HG02938 (cell line): ENCODE measurements at regions not wholly inside any gene's neighbourhood (a gene's known extent, or its start where the extent isn't known, plus 50 kb on each side); places are given as distances from the start of the nearest gene placed in this dataset.
"Not testable (repeated sequence)": the region's sequence is repeated elsewhere in the genome, so short reads cannot be mapped to it uniquely, and the experiment has no call there.

ENCODE experiments used
- ATAC-seq: cut with Tn5 transposase; IDR thresholded peaks from one replicate; pipeline ENCODE4 v1.9.1; 2021; ENCODE audit warnings: mild to moderate bottlenecking, moderate library complexity; ENCODE audit not compliant: unreplicated experiment

DNA sequence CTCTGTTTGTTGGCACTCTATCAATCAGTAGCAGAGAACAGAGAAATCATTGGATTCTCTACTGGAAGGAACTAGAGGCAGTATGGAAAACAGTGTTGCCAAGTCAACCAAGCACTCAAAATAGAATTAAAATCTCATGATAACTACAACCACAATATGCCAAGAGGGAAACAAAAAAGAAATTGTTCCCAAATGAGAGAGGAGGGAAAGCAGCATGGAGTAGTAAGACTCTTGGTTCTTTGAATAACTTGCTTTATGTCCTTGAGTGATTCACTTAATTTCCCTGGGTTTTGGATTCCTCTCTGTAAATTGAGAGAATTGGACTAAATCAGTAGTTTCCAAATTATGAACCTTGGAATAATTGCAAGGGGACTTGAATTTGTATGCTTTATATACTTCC is 285.5 kb upstream of the ANKRD50 start:
- no peak for ATAC-seq

DNA sequence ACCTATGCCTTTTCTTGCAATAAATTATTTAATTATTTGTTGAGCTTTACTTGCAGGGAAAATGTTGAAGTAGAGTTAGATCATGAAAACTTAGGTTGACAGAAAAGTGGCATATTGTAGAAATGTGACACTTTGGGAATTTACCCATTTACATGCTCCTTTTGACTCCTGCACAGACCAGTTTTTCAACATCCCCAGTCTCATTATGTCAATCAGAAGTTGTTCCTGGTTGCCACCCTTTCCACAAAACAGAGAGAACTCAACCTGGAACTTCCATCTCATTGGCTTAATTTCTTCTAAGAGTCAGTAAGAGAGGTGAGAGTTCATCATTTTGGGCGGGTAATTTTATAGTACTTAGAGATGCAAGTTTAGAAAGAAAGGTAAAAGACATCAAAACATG is 284.6 kb upstream of the ANKRD50 start:
- ATAC-seq = no peak

DNA sequence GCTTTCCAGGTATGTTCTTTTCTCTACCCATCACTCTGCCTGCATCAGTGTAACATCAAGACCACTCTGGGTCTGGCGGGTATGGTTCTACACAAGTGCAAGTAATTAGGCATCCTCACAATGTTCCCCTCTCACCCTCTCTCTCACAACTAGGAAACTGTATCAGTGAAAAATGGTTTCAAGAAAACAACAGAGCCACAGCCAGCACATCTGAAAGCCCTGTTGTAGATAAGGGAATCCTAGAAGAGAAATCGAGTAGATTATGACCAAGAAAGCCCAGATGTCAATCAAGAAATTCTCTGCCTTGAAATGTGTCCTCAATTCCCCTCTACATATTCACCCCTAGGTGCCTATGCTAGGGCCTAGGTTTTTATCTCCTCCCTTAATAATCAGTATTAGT is 281.3 kb upstream of the ANKRD50 start:
- no peak for ATAC-seq

DNA sequence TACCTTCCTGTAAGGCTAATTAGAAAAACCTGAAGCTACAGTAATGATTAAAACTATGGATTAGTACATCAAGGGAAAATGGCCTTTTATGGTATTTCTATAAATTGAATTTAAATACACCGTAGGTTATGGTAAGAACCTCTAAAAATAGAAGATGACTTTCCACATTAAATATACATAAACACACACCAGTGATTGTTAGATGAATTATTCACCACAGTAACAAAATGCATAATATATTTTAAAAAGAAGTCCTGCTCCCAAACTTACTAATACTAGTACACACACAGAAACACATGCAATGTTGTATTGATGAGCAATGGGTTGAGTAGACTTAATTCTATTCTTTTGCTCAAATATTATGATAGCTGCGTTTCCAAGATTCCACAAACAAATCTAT is 277.9 kb upstream of the ANKRD50 start:
- no peak for ATAC-seq

DNA sequence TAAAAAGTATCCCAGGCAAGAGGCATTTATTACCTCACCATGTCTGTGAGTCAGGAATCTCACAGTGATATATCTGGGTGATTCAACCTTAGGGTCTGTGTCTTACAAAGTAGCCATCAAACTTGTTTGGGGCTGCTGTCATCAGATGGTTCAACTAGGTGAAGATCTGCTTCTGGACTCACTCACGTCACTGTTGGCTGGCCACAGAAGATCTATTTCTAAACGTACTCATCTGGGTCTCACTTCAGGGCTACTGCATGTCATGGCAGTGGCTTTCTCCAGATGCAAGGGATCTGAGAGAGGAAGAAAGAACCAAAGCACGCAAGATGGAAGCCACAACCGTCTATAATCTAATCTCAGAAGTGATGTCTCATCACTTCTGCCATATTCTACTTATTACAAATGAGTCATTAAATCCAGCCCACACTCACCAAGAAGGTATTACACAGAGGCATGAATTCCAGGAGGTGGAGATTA is 267.8 kb upstream of the ANKRD50 start:
- ATAC-seq = no peak

DNA sequence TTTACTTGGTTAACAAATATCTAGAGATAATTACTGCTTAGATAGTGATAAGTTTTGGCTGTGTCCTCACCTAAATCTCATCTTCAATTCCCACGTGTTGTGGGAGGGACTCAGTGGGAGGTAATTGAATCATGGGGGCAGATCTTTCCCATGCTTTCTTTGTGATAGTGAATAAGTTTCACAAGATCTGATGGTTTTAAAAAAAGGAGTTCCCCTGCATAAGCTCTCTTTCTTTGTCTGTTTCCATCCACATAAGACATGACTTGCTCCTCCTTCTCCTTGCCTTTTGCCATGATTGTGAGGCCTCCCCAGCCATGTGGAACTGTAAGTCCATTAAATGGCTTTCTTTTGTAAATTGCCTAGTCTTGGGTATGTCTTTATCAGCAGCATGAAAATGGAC is 266.0 kb upstream of the ANKRD50 start:
- ATAC-seq = not testable (repeated sequence)

DNA sequence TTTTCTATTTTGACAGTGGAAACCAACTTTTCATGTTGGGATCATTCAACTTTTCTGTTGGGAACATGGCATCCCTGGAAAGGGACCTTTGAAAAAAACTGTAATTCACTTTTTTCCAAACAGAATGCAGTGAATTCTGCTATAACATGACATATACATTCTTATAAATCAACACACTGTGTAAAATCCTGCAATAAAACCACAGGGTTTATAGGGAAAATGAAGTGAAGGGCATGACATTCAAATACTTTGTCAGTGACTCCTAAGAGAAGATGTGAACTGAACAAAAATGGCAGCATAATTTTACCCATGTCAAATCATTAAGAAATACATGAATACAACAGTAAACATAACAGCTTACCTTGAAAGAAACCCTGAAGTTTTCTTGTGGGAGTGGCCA is 264.5 kb upstream of the ANKRD50 start:
- no peak for ATAC-seq

DNA sequence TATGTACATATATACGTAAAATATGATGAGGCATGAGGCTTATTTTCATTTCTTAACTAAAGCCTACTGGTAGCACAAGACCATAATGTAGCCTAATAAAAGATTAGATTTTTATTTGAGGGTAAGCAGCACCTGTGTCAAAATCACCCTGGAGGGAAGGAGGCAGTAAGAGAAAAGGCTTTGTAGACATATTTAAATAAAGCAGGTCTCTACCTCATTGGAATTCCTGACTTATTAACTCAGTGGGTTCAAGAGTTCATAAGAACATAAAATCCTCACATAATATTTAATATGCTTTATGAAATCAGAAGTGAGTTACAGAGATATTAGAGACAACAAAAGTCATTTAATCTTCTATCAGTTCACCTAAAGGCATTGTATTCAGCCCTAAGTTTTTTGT is 261.6 kb upstream of the ANKRD50 start:
- no peak for ATAC-seq

DNA sequence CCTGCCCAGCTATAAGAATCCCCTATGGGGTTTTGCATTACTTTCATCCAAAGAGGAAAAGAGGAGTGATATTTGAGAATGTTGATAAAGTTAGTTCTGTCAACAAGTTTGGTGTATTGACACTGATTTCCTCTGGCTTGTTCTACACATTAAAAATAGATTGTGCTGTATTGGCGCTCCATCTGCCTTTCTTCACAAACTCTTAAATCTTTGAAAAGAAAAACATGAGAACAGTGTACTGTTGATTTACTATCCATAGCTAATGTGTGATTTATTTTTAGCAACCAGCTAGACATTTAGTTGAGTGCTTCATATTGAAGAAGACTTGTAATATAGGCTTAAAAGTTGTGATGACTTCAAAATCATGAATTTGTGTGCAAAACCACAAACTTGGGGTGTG is 261.2 kb upstream of the ANKRD50 start:
- no peak for ATAC-seq

DNA sequence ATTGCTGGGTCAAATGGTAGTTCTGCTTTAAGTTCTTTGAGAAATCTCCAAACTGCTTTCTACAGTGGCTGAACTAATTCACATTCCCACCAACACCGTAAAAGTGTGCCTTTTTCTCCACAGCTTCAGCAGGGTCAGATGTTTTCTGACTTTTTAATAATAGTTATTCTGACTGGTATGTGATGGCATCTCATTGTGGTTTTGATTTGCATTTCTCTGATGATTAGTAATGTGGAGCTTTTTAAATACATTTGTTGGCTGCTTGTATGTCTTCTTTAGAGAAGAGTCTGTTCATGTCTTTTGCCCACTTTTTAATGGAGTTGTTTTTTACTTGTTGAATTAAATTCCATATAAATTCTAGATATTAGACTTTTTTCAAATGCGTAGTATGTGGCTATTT is 257.5 kb upstream of the ANKRD50 start:
- no peak for ATAC-seq

DNA sequence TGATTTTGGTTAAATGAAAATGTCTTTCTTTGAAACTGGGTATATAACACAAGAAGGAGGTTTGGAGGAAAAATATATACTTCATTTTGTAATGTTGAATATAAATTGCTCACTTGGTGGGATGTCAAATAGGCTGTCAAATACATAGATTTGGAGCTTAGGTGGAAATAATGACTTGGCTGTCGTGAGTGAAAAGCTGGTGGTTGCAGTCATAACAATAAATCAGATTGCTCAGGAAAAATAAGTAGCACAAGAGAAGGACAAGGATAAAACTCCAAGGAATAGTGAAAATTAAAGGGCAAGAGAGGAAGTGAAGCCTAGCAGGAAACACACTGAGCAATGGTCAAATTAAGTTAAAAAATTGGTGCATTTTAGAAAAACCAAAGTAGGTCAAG is 253.0 kb upstream of the ANKRD50 start:
- no peak for ATAC-seq

DNA sequence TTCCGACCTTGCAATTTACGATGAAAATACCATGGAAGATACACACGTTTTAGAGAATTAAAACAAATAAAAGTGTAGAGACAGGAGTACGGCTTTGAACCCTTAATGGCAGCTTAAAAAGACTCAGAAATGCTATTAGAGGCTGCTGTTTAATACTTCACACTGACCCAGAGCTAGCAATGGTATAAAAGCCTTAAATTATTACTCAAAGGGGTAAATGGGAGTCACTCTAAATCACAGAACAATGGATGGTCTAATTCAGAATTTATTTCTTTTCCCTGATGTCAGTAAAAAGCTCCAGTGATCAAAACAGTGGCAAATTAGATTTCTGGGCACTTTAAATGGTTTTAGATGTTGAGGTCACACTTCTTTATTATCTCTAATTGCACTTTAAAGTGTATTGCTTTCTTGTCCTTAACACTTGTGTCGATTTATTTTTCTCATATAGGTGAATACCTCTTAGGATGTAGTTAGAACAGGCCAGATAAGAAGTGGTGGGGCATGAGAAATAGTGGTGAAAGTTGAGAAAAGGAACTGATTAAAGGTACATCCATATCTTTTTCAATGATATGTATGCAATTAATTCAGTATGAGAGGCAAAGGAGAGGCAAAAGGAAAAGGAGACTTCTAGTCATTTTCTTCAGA is 252.4 kb upstream of the ANKRD50 start:
- ATAC-seq = no peak

DNA sequence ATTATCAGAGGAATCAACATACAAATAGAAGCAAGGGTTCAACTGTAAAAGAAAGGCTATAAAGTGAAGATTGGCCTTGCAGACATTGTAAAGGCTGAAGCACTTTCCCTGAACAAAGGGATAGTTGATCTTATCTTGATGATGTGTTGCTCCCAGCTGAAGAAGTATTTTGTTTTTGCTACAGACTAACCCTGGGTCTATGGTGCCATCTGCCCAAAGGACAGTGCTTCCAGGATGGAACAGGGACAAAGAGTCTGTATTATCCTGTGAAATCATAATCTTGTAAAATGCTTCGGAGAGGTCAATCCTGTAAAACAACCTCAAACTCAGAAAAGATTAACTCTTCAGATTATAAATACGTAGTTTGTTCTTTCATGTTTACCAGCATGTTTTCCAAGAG is 251.7 kb upstream of the ANKRD50 start:
- no peak for ATAC-seq

DNA sequence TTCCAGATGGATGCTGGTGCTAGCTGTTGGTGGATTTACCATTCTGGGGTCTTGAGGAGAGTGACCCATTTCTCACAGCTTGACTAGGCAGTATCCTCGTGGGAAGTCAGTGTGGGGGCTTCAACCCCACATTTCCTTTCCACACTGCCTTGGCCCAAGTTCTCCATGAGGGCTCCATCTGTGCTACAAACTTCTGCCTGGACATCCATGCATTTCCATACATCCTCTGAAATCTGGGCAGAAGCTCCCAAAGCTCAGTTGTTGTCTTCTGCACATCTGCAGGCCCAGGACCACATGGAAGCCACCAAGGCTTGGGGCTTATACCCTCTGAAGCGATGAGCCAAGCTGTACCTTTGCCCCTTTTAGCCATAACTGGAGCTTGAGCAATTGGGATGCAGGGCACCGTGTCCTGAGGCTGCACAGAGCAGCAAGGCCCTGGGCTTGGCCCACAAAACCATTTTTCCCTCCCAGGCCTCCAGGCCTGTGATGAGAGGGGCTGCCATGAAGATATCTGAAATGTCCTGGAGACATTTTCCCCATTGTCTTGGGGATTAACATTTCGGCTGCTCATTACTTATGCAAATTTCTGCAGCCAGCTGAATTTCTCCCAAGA is 248.7 kb upstream of the ANKRD50 start:
- ATAC-seq = no peak

DNA sequence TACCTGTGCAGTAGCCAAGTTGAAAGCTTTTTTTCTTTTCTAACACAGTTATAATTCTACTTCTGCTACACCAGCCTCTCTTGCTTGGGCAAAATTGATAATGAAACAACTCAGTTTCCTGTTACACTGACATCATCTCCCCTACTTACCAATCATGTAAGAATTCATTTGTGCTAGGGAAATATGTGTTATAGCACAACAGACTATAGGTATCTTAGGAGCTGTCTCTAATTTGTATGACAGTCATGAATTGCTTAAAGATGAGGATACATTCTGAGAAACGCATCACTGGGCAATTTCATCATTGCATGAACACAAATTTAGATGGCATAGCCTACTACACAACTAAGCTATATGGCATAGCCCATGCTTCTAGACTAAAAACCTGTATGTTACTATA is 246.3 kb upstream of the ANKRD50 start:
- no peak for ATAC-seq

DNA sequence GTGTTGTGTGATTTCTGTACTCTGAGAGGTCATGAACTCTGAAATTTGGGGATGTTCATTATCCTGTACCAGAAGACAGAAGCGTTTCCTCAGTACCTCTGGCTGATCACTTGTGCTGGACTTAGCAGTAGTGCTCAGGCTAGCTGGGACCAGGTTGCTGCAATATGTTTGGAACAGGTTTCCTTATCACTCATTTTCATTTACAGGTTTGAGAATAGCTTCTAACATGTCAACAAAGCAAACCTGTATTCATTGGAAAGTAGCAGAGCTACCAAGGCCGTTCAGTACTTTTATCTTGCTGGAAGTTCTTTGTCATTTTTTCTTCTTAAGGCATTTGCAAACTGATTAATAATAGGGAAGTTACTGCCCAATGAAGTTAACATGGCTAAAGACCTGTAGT is 242.9 kb upstream of the ANKRD50 start:
- no peak for ATAC-seq

DNA sequence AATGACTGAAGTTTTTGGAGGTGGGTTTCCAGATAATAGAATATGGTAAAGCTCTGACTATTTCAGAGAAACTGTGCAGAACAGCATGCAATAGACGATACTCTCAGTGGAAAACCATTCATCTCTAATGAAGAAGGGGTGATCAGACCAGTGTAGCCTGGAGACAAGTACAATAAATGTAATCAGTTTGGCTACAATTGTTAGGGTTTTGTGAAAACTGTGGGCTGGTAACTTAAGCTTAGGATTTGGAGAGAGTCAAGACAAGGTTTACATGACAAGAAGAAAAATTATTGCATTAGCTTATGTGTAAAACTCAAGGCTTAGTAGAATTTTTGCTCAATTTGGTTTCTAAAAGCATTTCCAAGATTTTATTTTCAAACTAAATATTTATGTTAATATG is 241.5 kb upstream of the ANKRD50 start:
- no peak for ATAC-seq

DNA sequence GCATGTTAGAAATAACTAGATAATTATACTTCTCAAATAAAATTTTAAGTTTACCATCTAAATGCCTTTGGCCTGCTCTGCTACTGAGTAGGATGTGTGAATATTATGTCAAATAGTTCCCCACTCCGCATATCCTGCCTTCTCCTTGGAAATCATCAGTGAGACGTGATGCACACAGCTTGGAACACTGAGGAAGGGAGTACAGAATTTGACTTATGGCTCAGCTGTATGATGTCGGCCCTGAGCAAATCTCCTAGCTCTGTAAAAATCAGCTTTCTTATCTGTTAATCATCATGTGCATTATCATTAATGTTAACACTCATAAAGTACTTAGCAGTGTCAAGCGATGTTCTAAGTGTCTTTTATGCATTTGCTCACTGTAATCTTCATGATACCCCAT is 241.0 kb upstream of the ANKRD50 start:
- no peak for ATAC-seq

DNA sequence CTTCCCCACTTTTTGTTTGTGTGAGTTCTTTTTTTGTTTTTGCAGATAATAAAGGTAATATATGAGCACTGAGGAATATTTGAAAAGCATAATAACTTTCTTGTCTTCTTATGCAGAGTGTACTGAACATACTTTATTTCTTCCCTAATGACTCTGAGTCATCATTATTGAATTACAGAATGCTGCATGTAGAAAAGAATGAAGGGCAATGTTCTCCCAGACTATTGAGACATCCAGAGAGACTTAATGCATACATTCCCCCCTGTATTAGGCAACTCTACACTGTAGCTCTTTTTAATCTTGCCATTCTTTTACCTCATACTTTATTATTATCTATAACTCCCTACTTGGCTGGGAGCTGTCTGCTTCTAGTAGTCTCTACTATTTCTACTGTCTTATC is 240.5 kb upstream of the ANKRD50 start:
- ATAC-seq = no peak

DNA sequence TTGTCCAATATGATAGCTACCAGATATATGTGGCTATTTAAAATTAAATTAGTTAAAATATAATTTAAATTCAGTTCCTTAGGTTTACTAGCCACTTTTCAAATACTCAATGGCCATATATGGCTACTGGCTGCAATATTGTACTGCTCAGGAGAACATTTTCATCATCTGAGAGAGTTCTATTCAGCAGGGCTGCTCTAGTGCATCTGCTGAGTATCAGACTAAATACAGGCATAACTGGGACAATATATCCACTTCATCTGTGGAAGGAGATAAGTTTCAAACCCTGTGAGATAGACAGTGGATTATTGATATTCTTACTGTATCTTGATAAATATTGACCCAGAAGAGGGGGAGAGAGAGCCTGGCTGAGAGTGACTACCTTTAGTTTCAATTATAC is 240.1 kb upstream of the ANKRD50 start:
- ATAC-seq = no peak

DNA sequence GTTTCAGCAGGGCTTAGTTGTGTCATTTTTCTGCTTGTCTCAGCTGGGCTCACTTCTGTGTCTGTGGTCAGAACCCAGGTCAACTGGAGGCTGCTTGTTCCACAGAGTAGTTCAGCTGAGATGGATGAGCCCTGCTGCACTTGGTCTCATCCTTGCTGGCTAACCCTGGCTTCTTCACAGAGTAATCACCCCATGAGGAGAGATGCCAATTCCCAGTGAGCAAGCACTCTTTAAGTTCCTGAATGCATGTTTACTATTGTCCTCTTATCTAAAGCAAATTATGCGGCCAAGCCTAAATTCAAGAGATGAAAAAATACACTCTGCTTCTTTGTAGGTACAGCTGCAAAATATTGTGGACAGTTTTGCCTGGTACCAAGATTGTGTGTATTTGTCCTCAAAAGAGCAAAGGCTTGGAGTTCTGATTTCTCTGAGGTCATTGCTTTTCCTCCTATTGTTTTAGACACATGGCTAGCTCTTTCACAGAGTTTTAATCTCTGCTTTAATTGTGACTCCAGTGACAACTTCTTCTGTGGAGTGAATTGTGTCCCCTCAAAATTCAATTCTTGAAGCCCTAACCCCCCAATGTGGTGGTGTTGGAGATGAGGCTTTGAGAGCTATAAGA is 236.6 kb upstream of the ANKRD50 start:
- no peak for ATAC-seq

DNA sequence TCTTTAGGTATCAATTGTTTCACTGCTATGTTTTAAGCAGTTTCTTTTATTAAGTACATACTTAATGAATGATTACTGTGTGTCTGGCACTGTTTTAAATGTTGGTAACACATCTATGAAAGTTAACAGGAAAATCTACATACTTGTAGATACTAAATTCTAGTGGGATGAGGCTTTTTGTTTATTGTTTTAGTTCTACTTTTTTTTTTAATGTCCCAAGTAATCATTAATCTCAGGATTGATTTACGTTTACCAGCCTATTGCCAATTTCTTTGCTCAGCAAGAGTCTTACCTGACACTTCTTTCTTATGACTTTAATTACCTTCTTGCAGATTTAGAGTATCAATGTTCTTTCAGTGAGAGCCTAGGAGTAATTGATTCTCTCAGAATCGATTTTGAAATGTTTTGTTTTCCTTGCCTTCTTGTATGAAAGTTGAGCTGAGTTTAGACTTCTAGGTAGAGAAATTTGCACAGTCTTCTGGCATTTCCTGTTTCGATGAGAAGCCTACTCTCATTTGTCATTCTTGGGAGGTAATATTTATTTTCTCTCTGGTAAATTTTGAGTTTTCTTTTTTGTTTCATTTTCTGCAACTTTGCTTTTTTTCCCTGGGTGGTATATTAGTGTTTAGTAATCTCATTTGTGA is 235.2 kb upstream of the ANKRD50 start:
- no peak for ATAC-seq
